HCT116 (cell line): ENCODE measurements at regions not wholly inside any gene's neighbourhood (a gene's known extent, or its start where the extent isn't known, plus 50 kb on each side); places are given as distances from the start of the nearest gene placed in this dataset.
"Not testable (repeated sequence)": the region's sequence is repeated elsewhere in the genome, so short reads cannot be mapped to it uniquely, and the experiment has no call there.

ENCODE experiments used
- CEBPB ChIP-seq: IDR thresholded peaks from 2 replicates; pipeline ENCODE4 v1.6.1; 2012; ENCODE audit warnings: low read depth
- CTCF ChIP-seq, 3 experiments: fragments of 200-600 bp in 1 of 3; sonication (generic) in 1 of 3; IDR thresholded peaks in 2 of 3; conservative IDR thresholded peaks in 1 of 3; 2 replicates each; pipeline ENCODE4 v1.5.1; 2012 to 2017; ENCODE audit warnings: low read depth in 2 of 3, low read length in 2 of 3, antibody characterized with exemption in 1 of 3, borderline replicate concordance in 1 of 3, control low read depth in 1 of 3, mild to moderate bottlenecking in 1 of 3, mixed read lengths in 1 of 3, mixed run types in 1 of 3, moderate library complexity in 1 of 3; ENCODE audit not compliant: insufficient read depth in 1 of 3
- EGR1 ChIP-seq: IDR thresholded peaks from 2 replicates; pipeline ENCODE4 v1.6.1; 2012; ENCODE audit warnings: low read depth
- EZH2 ChIP-seq: fragments of 200-600 bp; sonication (generic); IDR thresholded peaks from 2 replicates; pipeline ENCODE4 v1.6.1; 2017; ENCODE audit warnings: antibody characterized with exemption, mixed run types
- EZH2phosphoT487 ChIP-seq: fragments of 200-600 bp; IDR thresholded peaks from 2 replicates; pipeline ENCODE4 v1.6.1; 2018; ENCODE audit warnings: antibody characterized with exemption, borderline replicate concordance
- JUND ChIP-seq: IDR thresholded peaks from 2 replicates; pipeline ENCODE4 v1.6.1; 2012
- POLR2A ChIP-seq: IDR thresholded peaks from 2 replicates; pipeline ENCODE4 v1.7.0; 2011; ENCODE audit warnings: borderline replicate concordance; ENCODE audit not compliant: insufficient read depth, insufficient read length; ENCODE audit errors: extremely low read depth
- POLR2AphosphoS5 ChIP-seq: IDR thresholded peaks from 2 replicates; pipeline ENCODE4 v1.6.1; 2011; ENCODE audit warnings: mild to moderate bottlenecking, low read depth, low read length, moderate library complexity
- RAD21 ChIP-seq: IDR thresholded peaks from 2 replicates; pipeline ENCODE4 v1.6.1; 2012; ENCODE audit warnings: low read depth, mild to moderate bottlenecking
- REST ChIP-seq: IDR thresholded peaks from 2 replicates; pipeline ENCODE4 v1.6.1; 2012; ENCODE audit warnings: low read depth
- SP1 ChIP-seq: IDR thresholded peaks from 2 replicates; pipeline ENCODE4 v1.6.1; 2012; ENCODE audit warnings: low read depth
- YY1 ChIP-seq: IDR thresholded peaks from 2 replicates; pipeline ENCODE4 v1.6.1; 2011; ENCODE audit warnings: low read length, low read depth, moderate library complexity, mild to moderate bottlenecking; ENCODE audit not compliant: insufficient replicate concordance; ENCODE audit errors: extremely low read depth

DNA sequence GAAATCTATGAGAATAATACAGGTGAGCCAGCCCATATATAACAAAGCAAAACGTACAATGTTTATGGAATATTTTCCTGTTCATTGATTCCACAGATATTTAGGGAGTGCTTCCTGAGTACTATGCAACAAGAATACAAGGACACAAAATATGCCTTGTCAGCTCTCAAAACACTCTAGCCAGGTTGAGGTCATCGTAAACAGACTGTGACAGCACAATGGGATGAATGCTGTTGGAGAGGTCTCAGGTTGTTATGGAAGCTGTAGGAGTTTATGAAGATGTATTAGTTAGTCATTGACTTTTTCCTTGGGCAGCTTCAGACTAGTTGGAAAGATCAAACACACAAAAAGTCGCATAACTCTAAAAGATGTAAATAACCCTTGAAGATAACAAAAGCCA, 98.1 kb upstream of the SEC22B start:
- TF ChIP-seq REST; EZH2; RAD21; CTCF (IDR thresholded peaks at IDR 0.05 in 2 of 3, conservative IDR thresholded peaks at IDR 0.05 in 1 of 3; ENCODE audit: borderline replicate concordance in 1 of 3, insufficient read depth in 1 of 3, low read depth in 2 of 3, low read length in 2 of 3); SP1; POLR2AphosphoS5; EZH2phosphoT487; EGR1; POLR2A; CEBPB; YY1; JUND: not testable (repeated sequence)
